ENCODE measurements at regions not wholly inside any gene's neighbourhood (a gene's known extent, or its start where the extent isn't known, plus 50 kb on each side); places are given as distances from the start of the nearest gene placed in this dataset.

DNA sequence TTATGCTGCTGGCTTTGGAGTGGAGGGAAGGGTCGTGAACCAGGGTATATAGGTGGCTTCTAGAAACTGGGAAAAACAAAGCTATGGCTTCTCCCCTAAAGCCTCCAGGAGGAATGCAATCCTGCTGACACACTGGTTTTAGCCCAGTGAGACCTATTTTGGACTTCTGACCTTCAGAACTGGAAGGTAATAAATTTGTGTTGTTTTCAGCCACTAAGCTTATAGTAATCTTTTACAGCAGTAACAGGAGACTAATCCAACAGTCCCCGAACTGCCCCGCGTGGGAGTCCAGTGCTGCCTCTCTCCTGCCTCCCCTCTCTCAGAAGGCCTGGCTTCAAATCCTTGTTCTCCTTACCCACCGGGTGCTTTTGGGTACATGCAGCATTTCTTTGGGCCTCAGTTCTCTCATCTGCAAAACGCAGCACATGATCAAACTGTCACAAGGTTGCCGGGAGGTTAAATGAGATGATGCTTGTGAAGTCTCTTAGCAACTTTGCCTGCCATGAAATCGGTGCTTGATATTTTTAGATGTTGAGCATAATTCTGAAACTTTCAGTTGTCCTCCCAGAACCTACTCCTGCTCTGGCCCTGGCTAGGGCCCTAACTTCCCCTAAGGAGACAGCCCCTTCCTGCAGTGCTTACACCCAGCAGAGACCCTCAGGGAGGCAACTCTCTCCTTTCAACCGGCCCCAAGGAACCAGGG is 127.3 kb upstream of the BOD1 start:
- Mint-ChIP-seq H3K9me3 (no peaks in the 10 kb centered on the region), H3K27ac (no peak overlapping the region), H3K4me3 (no peak overlapping the region), H3K27me3 (ENCODE audit: low read depth) (no peaks in the 10 kb centered on the region), H3K4me1 (ENCODE audit: low read depth) (no peaks in the 10 kb centered on the region), H3K36me3 (ENCODE audit: insufficient read depth in 2 of 2) (no peaks in the 10 kb centered on the region)
- DNase-seq (no peak), ATAC-seq (replicated peaks in 1 of 2) (no peak)

DNA sequence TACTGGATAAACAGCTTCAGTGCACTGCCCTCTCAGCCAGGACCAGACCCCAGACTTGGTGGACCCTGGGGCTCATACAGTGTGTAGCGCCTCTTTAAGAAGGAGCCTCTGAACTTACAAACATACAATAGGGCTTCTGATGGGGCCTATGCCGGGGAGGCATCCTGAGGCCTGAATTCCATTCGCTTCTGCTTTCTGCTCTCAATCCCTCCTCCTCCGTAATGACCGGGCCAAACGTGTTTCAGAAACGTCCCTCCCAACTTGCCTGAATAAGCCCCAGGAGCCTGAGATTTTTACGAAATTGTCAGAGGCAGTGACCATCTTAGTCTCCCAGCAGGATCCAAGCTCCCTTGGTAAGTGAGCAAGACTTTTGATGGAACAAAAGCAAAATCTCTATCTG is 128.1 kb upstream of the BOD1 start:
- ATAC-seq (replicated peaks in 1 of 2) (no peak), DNase-seq (no peak)
- Mint-ChIP-seq H3K9me3 (no peaks in the 10 kb centered on the region), H3K4me3 (no peak overlapping the region), H3K36me3 (ENCODE audit: insufficient read depth in 2 of 2) (no peaks in the 10 kb centered on the region), H3K4me1 (ENCODE audit: low read depth) (no peaks in the 10 kb centered on the region), H3K27ac (no peak overlapping the region), H3K27me3 (ENCODE audit: low read depth) (no peaks in the 10 kb centered on the region)

DNA sequence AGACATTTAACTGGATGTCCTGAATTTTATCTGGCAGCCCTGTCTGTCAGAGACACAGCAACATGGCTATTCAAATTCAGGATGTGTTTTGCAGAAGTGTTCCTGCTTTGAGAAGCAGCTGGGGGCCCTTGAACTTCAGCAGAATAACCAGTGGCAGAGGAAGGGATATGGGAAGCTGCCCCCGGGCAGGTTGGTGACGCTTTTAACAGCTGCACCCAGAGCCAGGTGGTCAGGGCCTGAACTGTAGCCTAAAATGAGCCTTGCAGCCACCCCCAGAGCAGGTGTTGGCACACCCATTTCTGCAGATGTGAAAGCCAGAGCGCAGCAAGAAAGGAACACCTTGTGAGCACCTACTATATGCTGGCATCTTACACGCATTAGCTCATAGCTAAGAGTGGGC is 128.7 kb upstream of the BOD1 start:
- Mint-ChIP-seq H3K4me1 (ENCODE audit: low read depth) (no peaks in the 10 kb centered on the region), H3K4me3 (no peak overlapping the region), H3K27ac (no peak overlapping the region), H3K9me3 (no peaks in the 10 kb centered on the region), H3K27me3 (ENCODE audit: low read depth) (no peaks in the 10 kb centered on the region), H3K36me3 (ENCODE audit: insufficient read depth in 2 of 2) (no peaks in the 10 kb centered on the region)
- ATAC-seq (replicated peaks in 1 of 2) (no peak), DNase-seq (no peak)

DNA sequence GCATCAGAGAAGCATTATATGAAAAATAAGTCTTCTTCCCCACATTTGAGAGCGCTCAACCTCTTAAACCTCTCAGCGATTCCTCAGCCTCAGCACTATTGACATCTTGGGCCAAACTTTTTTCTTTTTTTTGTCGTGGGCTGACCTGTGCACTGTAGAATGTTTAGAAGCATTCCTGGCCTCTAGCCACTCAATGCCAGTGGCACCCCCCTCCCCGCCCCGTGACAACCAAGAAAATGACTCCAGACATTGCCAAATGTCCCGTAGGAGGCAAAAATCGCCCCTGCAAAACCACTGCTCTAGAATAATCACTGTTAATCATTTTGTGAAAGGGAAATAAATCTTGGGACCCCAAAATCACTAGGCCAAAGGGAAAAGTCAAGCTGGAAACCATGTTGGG is 129.1 kb upstream of the BOD1 start:
- ATAC-seq (replicated peaks in 1 of 2) (no peak), DNase-seq (no peak)
- Mint-ChIP-seq H3K27ac (no peak overlapping the region), H3K27me3 (ENCODE audit: low read depth) (no peaks in the 10 kb centered on the region), H3K9me3 (no peaks in the 10 kb centered on the region), H3K36me3 (ENCODE audit: insufficient read depth in 2 of 2) (no peaks in the 10 kb centered on the region), H3K4me1 (ENCODE audit: low read depth) (no peaks in the 10 kb centered on the region), H3K4me3 (no peak overlapping the region)

DNA sequence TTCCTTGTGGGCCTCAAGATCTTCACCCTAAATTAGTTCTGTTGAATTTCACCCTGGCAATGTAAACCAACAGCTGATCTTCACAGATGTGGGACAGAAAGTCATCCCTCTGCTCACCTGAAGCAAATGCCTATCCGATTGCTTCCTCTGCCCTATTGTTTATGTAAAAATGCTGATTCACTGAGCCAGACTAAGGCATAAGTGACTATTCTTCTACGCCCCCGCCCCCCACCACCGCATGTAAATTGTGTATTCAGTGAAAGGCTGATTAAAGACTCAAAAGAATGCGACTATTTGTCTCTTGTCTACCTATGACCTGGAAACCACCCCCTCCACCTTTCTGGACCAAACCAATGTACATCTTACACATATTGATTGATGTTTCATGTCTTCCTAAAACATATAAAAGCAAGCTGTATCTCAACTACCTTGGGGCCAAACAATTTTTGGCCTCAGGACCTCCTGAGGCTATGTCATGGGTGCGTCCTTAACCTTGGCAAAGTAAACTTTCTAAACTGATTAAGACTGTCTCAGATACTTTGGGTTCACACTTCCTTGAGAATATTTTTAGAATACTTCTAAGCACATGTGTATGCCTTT is 129.7 kb upstream of the BOD1 start:
- Mint-ChIP-seq H3K9me3 (no peaks in the 10 kb centered on the region), H3K36me3 (ENCODE audit: insufficient read depth in 2 of 2) (no peaks in the 10 kb centered on the region), H3K4me3 (no peak overlapping the region), H3K27ac (no peak overlapping the region), H3K4me1 (ENCODE audit: low read depth) (no peaks in the 10 kb centered on the region), H3K27me3 (ENCODE audit: low read depth) (no peaks in the 10 kb centered on the region)
- ATAC-seq (replicated peaks in 1 of 2), result no peak
- DNase-seq, result no peak

DNA sequence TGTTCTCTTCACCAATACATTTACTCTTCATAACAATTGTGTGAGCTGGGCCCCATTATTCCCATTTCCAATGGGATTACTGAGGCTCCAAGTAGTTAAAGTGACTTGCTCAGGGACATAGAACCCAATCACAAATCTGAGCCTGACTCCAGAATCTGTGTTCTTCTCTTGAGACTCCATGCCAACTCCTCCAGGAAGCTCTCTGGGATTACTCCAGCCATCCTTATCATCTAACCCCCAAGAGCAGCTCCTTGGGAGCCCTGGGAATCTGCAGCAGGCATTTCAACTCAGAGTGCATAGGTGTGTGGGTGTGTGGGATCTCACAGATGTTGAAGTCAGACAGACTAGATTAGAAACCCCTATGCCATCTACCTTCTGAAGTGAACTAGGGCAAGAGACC is 131.4 kb upstream of the BOD1 start:
- Mint-ChIP-seq H3K4me1 (ENCODE audit: low read depth) (no peaks in the 10 kb centered on the region), H3K4me3 (no peak overlapping the region), H3K27me3 (ENCODE audit: low read depth) (peaks cover 6% of the 10 kb centered on the region), H3K36me3 (ENCODE audit: insufficient read depth in 2 of 2) (no peaks in the 10 kb centered on the region), H3K9me3 (no peaks in the 10 kb centered on the region), H3K27ac (no peak overlapping the region)
- DNase-seq (no peak), ATAC-seq (replicated peaks in 1 of 2) (no peak)

DNA sequence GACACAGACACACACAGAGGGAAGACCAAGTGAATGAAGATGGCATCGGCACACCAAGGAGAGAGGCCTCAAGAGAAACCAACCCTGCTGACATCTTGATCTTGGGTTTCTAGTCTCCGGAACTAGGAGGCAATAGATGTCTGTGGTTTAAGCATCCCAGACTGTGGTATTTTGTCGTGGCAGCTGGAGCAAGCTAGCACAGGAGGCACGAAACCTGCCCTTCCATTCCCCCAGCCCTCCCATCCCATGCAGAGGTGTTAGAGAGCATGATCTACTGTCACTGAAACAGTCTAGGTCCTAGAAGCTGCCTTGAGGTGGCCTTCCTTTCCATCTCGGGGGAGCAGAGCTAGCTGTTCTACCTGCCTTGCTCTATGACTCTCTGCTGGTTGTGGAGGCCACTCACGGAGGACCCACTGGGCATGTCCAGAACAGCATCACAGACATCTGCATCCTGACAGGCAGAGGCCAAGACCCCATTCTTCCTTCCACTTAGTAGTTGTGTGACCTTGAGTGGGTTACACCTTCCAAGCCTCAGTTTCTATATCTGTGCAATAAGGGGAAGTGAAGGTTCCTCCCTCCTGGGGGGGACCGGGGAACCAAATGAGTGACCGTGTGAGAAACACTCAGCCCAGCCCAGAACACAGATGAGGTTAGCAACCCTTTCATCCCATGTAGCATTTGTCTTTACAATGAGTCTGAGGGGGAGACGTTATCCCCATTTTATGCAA is 134.3 kb upstream of the BOD1 start:
- DNase-seq, result no peak
- no peaks in the 10 kb centered on the region for H3K4me1 Mint-ChIP-seq (ENCODE audit: low read depth)
- ATAC-seq (replicated peaks in 1 of 2), result no peak
- peaks cover 6% of the 10 kb centered on the region for H3K27me3 Mint-ChIP-seq (ENCODE audit: low read depth)
- H3K9me3 Mint-ChIP-seq, result no peaks in the 10 kb centered on the region
- H3K4me3 Mint-ChIP-seq, result no peak overlapping the region
- no peaks in the 10 kb centered on the region for H3K36me3 Mint-ChIP-seq (ENCODE audit: insufficient read depth in 2 of 2)
- no peak overlapping the region for H3K27ac Mint-ChIP-seq

DNA sequence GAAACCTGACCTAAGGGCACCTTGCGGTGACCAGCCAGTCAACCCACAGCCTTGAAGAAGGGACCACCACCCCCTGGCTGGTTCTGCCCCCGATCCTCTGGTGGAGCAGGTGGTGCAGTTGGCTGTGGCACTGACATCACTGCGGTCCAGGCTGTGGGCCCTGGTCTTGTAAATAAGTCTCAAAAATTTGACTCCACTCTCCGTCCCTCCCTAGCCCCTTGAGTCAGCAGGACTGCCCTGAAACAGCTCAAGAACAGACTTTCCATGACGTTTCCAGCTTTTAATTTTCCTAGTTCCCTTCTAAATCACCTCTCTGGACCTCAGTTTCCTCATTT is 134.8 kb upstream of the BOD1 start:
- no peaks in the 10 kb centered on the region for H3K4me1 Mint-ChIP-seq (ENCODE audit: low read depth)
- no peak overlapping the region for H3K27ac Mint-ChIP-seq
- H3K9me3 Mint-ChIP-seq, result no peaks in the 10 kb centered on the region
- ATAC-seq (replicated peaks in 1 of 2), result no peak
- peaks cover 6% of the 10 kb centered on the region for H3K27me3 Mint-ChIP-seq (ENCODE audit: low read depth)
- no peak for DNase-seq
- no peak overlapping the region for H3K4me3 Mint-ChIP-seq
- H3K36me3 Mint-ChIP-seq (ENCODE audit: insufficient read depth in 2 of 2), result no peaks in the 10 kb centered on the region

DNA sequence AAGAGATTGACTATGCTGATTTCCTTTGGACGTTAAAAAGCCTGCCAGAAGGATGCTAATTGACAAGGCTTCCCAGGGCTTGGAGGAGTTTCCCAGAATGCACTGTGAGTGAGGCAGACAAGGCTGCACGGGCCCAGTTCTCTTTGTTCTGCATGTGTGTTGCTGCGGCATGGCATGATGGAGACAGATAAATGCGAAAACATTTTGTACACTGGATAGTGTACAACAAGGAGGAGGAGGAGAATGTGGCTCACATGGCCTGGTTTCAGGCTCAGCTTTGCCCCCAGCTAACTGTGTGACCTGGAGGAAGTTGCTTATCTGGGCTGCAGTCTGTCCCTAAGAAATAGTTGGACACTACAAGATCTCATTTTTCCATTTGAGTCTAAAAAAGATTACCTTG is 135.5 kb upstream of the CPEB4 start:
- no peak for DNase-seq
- H3K9me3 Mint-ChIP-seq, result no peaks in the 10 kb centered on the region
- H3K27ac Mint-ChIP-seq, result no peak overlapping the region
- no peak for ATAC-seq (replicated peaks in 1 of 2)
- H3K4me3 Mint-ChIP-seq, result no peak overlapping the region
- no peaks in the 10 kb centered on the region for H3K36me3 Mint-ChIP-seq (ENCODE audit: insufficient read depth in 2 of 2)
- H3K4me1 Mint-ChIP-seq (ENCODE audit: low read depth), result no peaks in the 10 kb centered on the region
- peaks cover 11% of the 10 kb centered on the region for H3K27me3 Mint-ChIP-seq (ENCODE audit: low read depth)

DNA sequence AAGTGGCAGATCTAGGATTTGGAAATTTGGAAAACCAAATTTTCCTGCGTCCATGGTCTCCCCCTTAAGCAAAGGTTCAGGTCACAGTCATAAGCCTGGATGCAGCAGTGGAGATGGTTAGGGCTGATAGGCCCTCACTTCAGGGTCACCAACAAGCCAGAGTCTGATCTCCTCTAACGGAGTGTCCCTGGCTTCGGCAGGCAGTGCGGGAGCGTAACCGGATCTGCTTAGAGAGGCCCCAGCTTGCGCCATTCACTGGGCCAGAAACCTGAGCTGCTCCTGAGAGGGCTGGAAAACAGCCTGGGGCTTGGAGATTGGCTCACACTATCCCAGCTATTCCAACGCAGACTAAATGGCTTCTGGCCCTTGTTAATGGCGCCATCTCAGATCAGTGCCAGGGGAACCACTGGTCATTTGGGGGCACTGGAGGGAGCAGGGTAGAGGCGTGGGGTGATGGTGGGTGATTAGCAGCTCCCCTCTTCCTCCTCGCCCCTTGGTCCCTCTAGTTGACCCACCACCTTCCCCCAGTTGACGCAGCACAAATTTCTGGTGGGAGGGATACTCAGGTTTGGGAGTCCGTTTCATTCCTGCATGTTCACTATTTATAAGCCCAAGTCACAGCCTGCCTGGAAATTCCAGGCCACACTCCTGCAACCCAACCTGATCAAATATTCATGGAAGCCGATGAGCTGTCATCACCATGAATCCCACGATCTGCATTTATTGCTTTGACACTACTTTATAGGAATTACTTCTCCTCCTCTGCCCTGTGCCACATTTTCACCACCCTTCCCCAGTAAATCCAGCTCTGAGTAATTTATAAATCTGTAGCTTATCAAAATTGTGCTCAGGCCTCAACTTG is 134.6 kb upstream of the CPEB4 start:
- Mint-ChIP-seq H3K36me3 (ENCODE audit: insufficient read depth in 2 of 2) (no peaks in the 10 kb centered on the region), H3K9me3 (no peaks in the 10 kb centered on the region), H3K4me1 (ENCODE audit: low read depth) (no peaks in the 10 kb centered on the region), H3K4me3 (no peak overlapping the region), H3K27me3 (ENCODE audit: low read depth) (peaks cover 11% of the 10 kb centered on the region), H3K27ac (no peak overlapping the region)
- ATAC-seq (replicated peaks in 1 of 2) (no peak), DNase-seq (no peak)

DNA sequence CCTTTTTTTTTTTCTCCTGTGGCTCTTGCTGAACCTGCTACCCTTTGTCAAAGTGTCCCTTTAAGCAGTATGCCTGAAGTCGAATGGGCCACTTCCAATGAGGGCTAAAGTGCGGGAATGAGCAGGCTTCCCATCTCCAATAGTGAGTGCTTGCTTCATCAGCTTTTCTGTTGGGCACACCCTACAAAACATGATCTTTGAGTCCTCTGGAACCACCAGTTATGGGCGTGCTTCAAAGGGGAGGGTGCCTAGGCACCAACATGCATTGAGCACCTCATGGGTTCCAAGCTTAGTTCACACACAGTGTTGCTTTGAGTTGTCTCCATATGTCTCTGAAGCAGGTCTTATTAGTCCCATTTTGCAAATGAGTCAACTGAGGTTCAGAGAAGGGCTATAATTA is 132.8 kb upstream of the CPEB4 start:
- H3K4me3 Mint-ChIP-seq, result no peak overlapping the region
- ATAC-seq (replicated peaks in 1 of 2) (no peak), DNase-seq (no peak)
- peaks cover 11% of the 10 kb centered on the region for H3K27me3 Mint-ChIP-seq (ENCODE audit: low read depth)
- H3K9me3 Mint-ChIP-seq, result no peaks in the 10 kb centered on the region
- no peaks in the 10 kb centered on the region for H3K36me3 Mint-ChIP-seq (ENCODE audit: insufficient read depth in 2 of 2)
- no peak overlapping the region for H3K27ac Mint-ChIP-seq
- H3K4me1 Mint-ChIP-seq (ENCODE audit: low read depth), result no peaks in the 10 kb centered on the region

DNA sequence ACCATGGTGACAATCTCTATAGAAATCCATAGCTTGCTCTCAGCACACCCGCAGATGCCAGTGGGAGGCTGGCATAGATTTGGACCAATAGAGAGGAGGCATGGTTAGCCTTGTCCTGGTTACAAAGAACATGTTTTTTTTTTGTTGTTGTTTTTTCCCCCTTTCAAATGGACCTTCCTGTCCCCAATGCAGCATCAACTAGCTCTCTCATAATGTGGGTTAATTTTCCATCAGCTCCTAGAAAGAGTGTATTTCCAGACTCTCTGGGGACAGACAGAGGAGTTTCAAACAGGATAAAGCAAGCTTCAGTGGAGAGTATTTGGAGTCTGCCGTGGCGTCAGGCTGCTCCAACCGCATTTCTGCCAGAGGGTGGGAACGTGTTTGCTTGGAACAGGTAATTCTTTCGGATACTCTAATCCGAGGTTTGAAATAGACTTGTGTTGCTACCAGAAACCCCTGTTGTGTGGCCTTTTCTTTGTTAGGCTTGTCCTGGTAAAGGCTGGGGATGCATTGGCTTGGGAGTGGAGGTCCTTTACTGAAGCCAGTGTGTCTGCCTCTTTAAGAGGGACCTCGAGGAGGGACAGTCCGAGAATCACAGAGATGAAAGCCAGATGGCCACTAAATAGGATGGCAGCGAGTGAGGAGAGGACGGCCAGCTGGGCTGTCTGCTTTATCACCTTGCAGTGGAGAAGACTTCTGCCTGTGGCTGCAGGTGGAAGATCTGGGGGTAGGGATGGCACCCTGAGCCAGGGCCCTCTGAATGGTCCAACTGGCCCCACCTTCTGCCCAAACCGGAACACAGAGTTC is 130.5 kb upstream of the CPEB4 start:
- H3K4me3 Mint-ChIP-seq, result no peak overlapping the region

More for the DNA sequence above, 130.5 kb upstream of the CPEB4 start:
- H3K9me3 Mint-ChIP-seq, result no peaks in the 10 kb centered on the region
- no peak for ATAC-seq (replicated peaks in 1 of 2)
- no peaks in the 10 kb centered on the region for H3K4me1 Mint-ChIP-seq (ENCODE audit: low read depth)
- DNase-seq, result no peak
- no peak overlapping the region for H3K27ac Mint-ChIP-seq
- peaks cover 5% of the 10 kb centered on the region for H3K27me3 Mint-ChIP-seq (ENCODE audit: low read depth)
- H3K36me3 Mint-ChIP-seq (ENCODE audit: insufficient read depth in 2 of 2), result no peaks in the 10 kb centered on the region

Data from activated T-cell treated with anti-CD3 and anti-CD28 coated beads, Interleukin-2, amount 50 U/mL, for 72 hours (primary cell).